Mesendoderm (in vitro differentiated cells): ENCODE measurements at regions not wholly inside any gene's neighbourhood (a gene's known extent, or its start where the extent isn't known, plus 50 kb on each side); places are given as distances from the start of the nearest gene placed in this dataset.

ENCODE experiments used
- DNase-seq: peaks from one replicate; pipeline ENCODE4 v3.0.0; 2013
- H2AK5ac ChIP-seq: 2 replicates; pipeline ENCODE4 v1.6.1; 2013; ENCODE audit warnings: low read length, inconsistent platforms
- H2BK120ac ChIP-seq: 2 replicates; pipeline ENCODE4 v1.6.1; 2013; ENCODE audit warnings: low read depth, mild to moderate bottlenecking, low read length, moderate library complexity, mixed read lengths
- H2BK15ac ChIP-seq: replicated peaks from 2 replicates; pipeline ENCODE4 v1.6.1; 2013; ENCODE audit warnings: low read depth, mild to moderate bottlenecking, moderate library complexity
- H2BK5ac ChIP-seq: 2 replicates; pipeline ENCODE4 v1.6.1; 2013; ENCODE audit warnings: low read length, inconsistent platforms
- H3K18ac ChIP-seq: 2 replicates; pipeline ENCODE4 v1.6.1; 2013; ENCODE audit warnings: mild to moderate bottlenecking, low read length, mixed read lengths
- H3K23ac ChIP-seq: one replicate; pipeline ENCODE4 v1.6.1; 2013; ENCODE audit warnings: low read length
- H3K27ac ChIP-seq: 2 replicates; pipeline ENCODE4 v1.5.1; 2013; ENCODE audit warnings: low read depth, mild to moderate bottlenecking, inconsistent platforms, low read length, moderate library complexity
- H3K27me3 ChIP-seq: 2 replicates; pipeline ENCODE4 v1.6.1; 2013; ENCODE audit warnings: low read length, control low read depth, mild to moderate bottlenecking, inconsistent platforms; ENCODE audit not compliant: insufficient read depth, poor library complexity
- H3K36me3 ChIP-seq: 2 replicates; pipeline ENCODE4 v1.6.1; 2013; ENCODE audit warnings: low read length, inconsistent platforms; ENCODE audit not compliant: control insufficient read depth, insufficient read depth
- H3K4ac ChIP-seq: one replicate; pipeline ENCODE4 v1.6.1; 2013; ENCODE audit warnings: low read depth, mild to moderate bottlenecking, low read length, moderate library complexity
- H3K4me1 ChIP-seq: 2 replicates; pipeline ENCODE4 v1.6.1; 2013; ENCODE audit warnings: low read depth, low read length, inconsistent platforms; ENCODE audit not compliant: control insufficient read depth
- H3K4me2 ChIP-seq: 2 replicates; pipeline ENCODE4 v1.6.1; 2013; ENCODE audit warnings: low read length
- H3K4me3 ChIP-seq: 2 replicates; pipeline ENCODE4 v1.5.1; 2013; ENCODE audit warnings: mild to moderate bottlenecking, low read length
- H3K56ac ChIP-seq: one replicate; pipeline ENCODE4 v1.6.1; 2013; ENCODE audit warnings: low read length
- H3K79me1 ChIP-seq: 2 replicates; pipeline ENCODE4 v1.6.1; 2013; ENCODE audit warnings: low read length, inconsistent platforms
- H3K79me2 ChIP-seq: 2 replicates; pipeline ENCODE4 v1.6.1; 2013; ENCODE audit warnings: mild to moderate bottlenecking, low read length; ENCODE audit not compliant: control insufficient read depth, insufficient read depth
- H3K9ac ChIP-seq: 2 replicates; pipeline ENCODE4 v1.6.1; 2013; ENCODE audit warnings: low read length, inconsistent platforms
- H4K5ac ChIP-seq: one replicate; pipeline ENCODE4 v1.6.1; 2013; ENCODE audit warnings: low read length
- H4K8ac ChIP-seq: one replicate; pipeline ENCODE4 v1.6.1; 2013; ENCODE audit warnings: low read depth, mild to moderate bottlenecking, control low read depth, low read length, moderate library complexity
- WGBS: extraction: QIAGEN DNeasy Blood & Tissue Kit; methylation state at CpG from one replicate; pipeline ENCODE4 v1.1.7; 2013; ENCODE audit warnings: low lambda C conversion rate, missing lambda C conversion rate; ENCODE audit not compliant: insufficient coverage; ENCODE audit errors: extremely low coverage; 5-methylcytosine and 5-hydroxymethylcytosine counted together

- DNase-seq, result no peak
- Histone ChIP-seq H3K4me2 (no peak overlapping the region), H3K79me2 (no peaks in the 10 kb centered on the region), H3K27ac (no peak overlapping the region), H3K36me3 (no peaks in the 10 kb centered on the region), H3K56ac (no peak overlapping the region), H3K9ac (no peak overlapping the region), H3K27me3 (no peaks in the 10 kb centered on the region), H2AK5ac (no peak overlapping the region), H2BK15ac (no peak overlapping the region), H4K5ac (no peak overlapping the region), H3K4me3 (no peak overlapping the region), H4K8ac (no peak overlapping the region), H3K4ac (no peak overlapping the region), H2BK5ac (no peak overlapping the region), H2BK120ac (no peak overlapping the region), H3K23ac (no peak overlapping the region), H3K18ac (no peak overlapping the region), H3K79me1 (no peaks in the 10 kb centered on the region), H3K4me1 (no peaks in the 10 kb centered on the region)
- no CpG with 5 or more reads among the region's 4 CpGs for WGBS
Measured at GRCh38 chr6:21486115-21486514, 107.4 kb upstream of the SOX4 start.

- no peak overlapping the region for H3K27ac ChIP-seq
- no peak overlapping the region for H2BK15ac ChIP-seq
- no peak overlapping the region for H2BK5ac ChIP-seq
- H3K4me2 ChIP-seq, result no peak overlapping the region
- H4K5ac ChIP-seq, result no peak overlapping the region
- WGBS, result no CpG with 5 or more reads among the region's 3 CpGs
- H2BK120ac ChIP-seq, result no peak overlapping the region
- H2AK5ac ChIP-seq, result no peak overlapping the region
- no peak overlapping the region for H3K4ac ChIP-seq
- no peaks in the 10 kb centered on the region for H3K79me1 ChIP-seq
- no peak overlapping the region for H3K23ac ChIP-seq
- no peaks in the 10 kb centered on the region for H3K79me2 ChIP-seq
- no peak overlapping the region for H3K18ac ChIP-seq
- no peak overlapping the region for H3K9ac ChIP-seq
- no peak for DNase-seq
- no peak overlapping the region for H4K8ac ChIP-seq
- H3K27me3 ChIP-seq, result no peaks in the 10 kb centered on the region
- no peak overlapping the region for H3K56ac ChIP-seq
- no peaks in the 10 kb centered on the region for H3K4me1 ChIP-seq
- no peaks in the 10 kb centered on the region for H3K36me3 ChIP-seq
- H3K4me3 ChIP-seq, result no peak overlapping the region
Measured at GRCh38 chr6:21489826-21490225, 103.7 kb upstream of the SOX4 start.

DNA sequence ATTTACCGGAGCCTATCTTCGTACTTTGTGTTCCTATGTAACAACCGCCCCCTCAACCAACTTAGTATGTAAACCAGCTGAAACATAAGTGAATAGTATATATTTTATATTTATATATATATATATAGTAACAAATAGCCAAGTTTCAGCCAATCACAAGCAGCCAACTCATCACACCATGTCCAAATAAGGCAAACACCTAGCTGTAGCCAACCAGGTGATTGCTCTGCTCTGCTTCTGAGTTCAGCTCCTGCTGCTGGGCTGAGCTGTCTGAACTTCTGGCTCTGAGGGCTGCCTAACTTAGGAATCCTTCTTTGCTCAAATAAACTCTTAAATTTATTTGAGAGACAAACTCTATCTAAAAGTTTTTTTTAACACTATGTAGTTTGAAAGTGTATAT, 101.6 kb upstream of the SOX4 start:
- H3K9ac ChIP-seq, result no peak overlapping the region
- no peaks in the 10 kb centered on the region for H3K79me1 ChIP-seq
- no peak overlapping the region for H3K23ac ChIP-seq
- no peak overlapping the region for H4K5ac ChIP-seq
- no peak for DNase-seq
- no peaks in the 10 kb centered on the region for H3K79me2 ChIP-seq
- H2AK5ac ChIP-seq, result no peak overlapping the region
- no peak overlapping the region for H3K27ac ChIP-seq
- no peaks in the 10 kb centered on the region for H3K27me3 ChIP-seq
- H2BK120ac ChIP-seq, result no peak overlapping the region
- no peak overlapping the region for H3K4ac ChIP-seq
- H3K18ac ChIP-seq, result no peak overlapping the region
- no peaks in the 10 kb centered on the region for H3K36me3 ChIP-seq
- no peaks in the 10 kb centered on the region for H3K4me1 ChIP-seq
- H3K56ac ChIP-seq, result no peak overlapping the region
- H2BK15ac ChIP-seq, result no peak overlapping the region
- no peak overlapping the region for H3K4me2 ChIP-seq
- no CpG with 5 or more reads among the region's 3 CpGs for WGBS
- H3K4me3 ChIP-seq, result no peak overlapping the region
- no peak overlapping the region for H2BK5ac ChIP-seq
- H4K8ac ChIP-seq, result no peak overlapping the region

DNA sequence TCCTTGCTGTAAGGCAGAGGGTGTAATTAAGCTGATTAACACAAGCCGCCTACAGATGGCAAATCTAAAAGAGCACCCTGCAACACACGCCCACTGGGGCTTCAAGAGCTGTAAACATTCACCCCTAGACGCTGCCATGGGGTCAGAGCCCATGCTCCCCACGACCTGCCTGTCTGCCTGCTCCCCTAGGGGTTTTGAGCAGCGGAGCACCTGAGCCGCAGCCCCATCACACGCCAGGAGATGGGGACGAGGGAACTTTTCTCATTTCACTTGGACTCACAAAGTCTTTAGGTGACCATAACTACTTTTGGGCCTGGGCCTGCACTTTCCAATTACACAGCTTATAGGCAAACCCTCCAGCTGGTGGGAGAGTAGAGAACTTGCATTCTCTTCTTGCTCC, 99.0 kb upstream of the SOX4 start:
- H3K36me3 ChIP-seq, result no peaks in the 10 kb centered on the region
- no peak overlapping the region for H4K5ac ChIP-seq
- no peak overlapping the region for H3K9ac ChIP-seq
- H2BK15ac ChIP-seq, result no peak overlapping the region
- no peak overlapping the region for H3K18ac ChIP-seq
- no peak for DNase-seq
- H2BK120ac ChIP-seq, result no peak overlapping the region
- no peak overlapping the region for H2BK5ac ChIP-seq
- no peak overlapping the region for H3K23ac ChIP-seq
- no peaks in the 10 kb centered on the region for H3K27me3 ChIP-seq
- no peaks in the 10 kb centered on the region for H3K79me1 ChIP-seq
- H3K4me1 ChIP-seq, result no peaks in the 10 kb centered on the region
- no peak overlapping the region for H4K8ac ChIP-seq
- no peak overlapping the region for H3K4me2 ChIP-seq
- WGBS, result no CpG with 5 or more reads among the region's 8 CpGs
- no peak overlapping the region for H3K27ac ChIP-seq
- H3K56ac ChIP-seq, result no peak overlapping the region
- H3K4ac ChIP-seq, result no peak overlapping the region
- no peaks in the 10 kb centered on the region for H3K79me2 ChIP-seq
- H3K4me3 ChIP-seq, result no peak overlapping the region
- no peak overlapping the region for H2AK5ac ChIP-seq

DNA sequence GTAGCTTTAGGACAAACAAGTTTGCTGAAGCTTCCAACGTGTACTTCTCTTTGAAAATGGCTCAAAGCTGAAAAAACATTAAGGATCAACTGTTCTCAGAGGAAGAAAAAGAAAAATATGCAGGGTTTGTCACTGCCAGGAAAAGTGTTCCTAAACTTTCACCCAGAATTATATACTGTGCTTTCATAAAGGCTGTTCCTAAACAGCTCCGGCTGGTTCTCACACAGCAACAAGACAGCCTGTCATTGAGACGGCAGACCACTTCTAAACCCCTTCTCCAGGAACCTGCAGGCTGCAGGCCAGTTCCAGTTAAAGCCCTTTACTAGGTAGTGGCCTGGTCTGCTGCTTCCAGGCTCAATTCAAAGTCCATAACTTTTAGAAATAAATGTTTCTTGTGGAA, 97.4 kb upstream of the SOX4 start:
- Histone ChIP-seq H2BK15ac (no peak overlapping the region), H3K36me3 (no peaks in the 10 kb centered on the region), H3K79me1 (no peaks in the 10 kb centered on the region), H2AK5ac (no peak overlapping the region), H3K4ac (no peak overlapping the region), H3K27me3 (no peaks in the 10 kb centered on the region), H3K79me2 (no peaks in the 10 kb centered on the region), H3K9ac (no peak overlapping the region), H3K4me1 (no peaks in the 10 kb centered on the region), H4K5ac (no peak overlapping the region), H3K18ac (no peak overlapping the region), H3K27ac (no peak overlapping the region), H3K56ac (no peak overlapping the region), H3K23ac (no peak overlapping the region), H2BK120ac (no peak overlapping the region), H3K4me2 (no peak overlapping the region), H3K4me3 (no peak overlapping the region), H2BK5ac (no peak overlapping the region), H4K8ac (no peak overlapping the region)
- no peak for DNase-seq
- WGBS, result no CpG with 5 or more reads among the region's 3 CpGs

- no peak for DNase-seq
- Histone ChIP-seq H3K23ac (no peak overlapping the region), H2BK120ac (no peak overlapping the region), H3K4me3 (no peak overlapping the region), H3K9ac (no peak overlapping the region), H3K79me2 (no peaks in the 10 kb centered on the region), H3K4me2 (no peak overlapping the region), H3K56ac (no peak overlapping the region), H3K27ac (no peak overlapping the region), H2BK5ac (no peak overlapping the region), H3K4me1 (no peaks in the 10 kb centered on the region), H3K18ac (no peak overlapping the region), H4K5ac (no peak overlapping the region), H4K8ac (no peak overlapping the region), H2BK15ac (no peak overlapping the region), H3K27me3 (no peaks in the 10 kb centered on the region), H2AK5ac (no peak overlapping the region), H3K36me3 (no peaks in the 10 kb centered on the region), H3K4ac (no peak overlapping the region), H3K79me1 (no peaks in the 10 kb centered on the region)
- WGBS, result no CpG with 5 or more reads among the region's 2 CpGs
Measured at GRCh38 chr6:21496706-21497105, 96.8 kb upstream of the SOX4 start.
